OCI-LY1 (cell line): ENCODE measurements at regions not wholly inside any gene's neighbourhood (a gene's known extent, or its start where the extent isn't known, plus 50 kb on each side); places are given as distances from the start of the nearest gene placed in this dataset.
"Not testable (repeated sequence)": the region's sequence is repeated elsewhere in the genome, so short reads cannot be mapped to it uniquely, and the experiment has no call there.

Experiments used
- H2AFZ ChIP-seq: fragments of 200-600 bp; sonication (generic), shearing (Covaris generic); 2 replicates; pipeline ENCODE4 v1.6.0; 2014; ENCODE audit warnings: antibody characterized with exemption, mild to moderate bottlenecking, low read length
- H3F3A ChIP-seq: fragments of 200-600 bp; sonication (generic), shearing (Covaris generic); 2 replicates; pipeline ENCODE4 v1.6.0; 2014; ENCODE audit warnings: mild to moderate bottlenecking, antibody characterized with exemption, low read length, moderate library complexity; ENCODE audit not compliant: insufficient read depth
- H3K27ac ChIP-seq: fragments of 200-600 bp; sonication (generic); 2 replicates; pipeline ENCODE4 v1.5.1; 2014; ENCODE audit warnings: low read length, mixed run types, mild to moderate bottlenecking, low read depth; ENCODE audit not compliant: poor library complexity, severe bottlenecking
- H3K27me3 ChIP-seq: fragments of 200-600 bp; sonication (generic); 2 replicates; pipeline ENCODE4 v1.6.0; 2014; ENCODE audit warnings: antibody characterized with exemption, mild to moderate bottlenecking, low read length, moderate library complexity; ENCODE audit not compliant: insufficient read depth
- H3K36me3 ChIP-seq: fragments of 200-600 bp; sonication (generic); 2 replicates; pipeline ENCODE4 v1.6.1; 2014; ENCODE audit warnings: mild to moderate bottlenecking, antibody characterized with exemption, low read length, moderate library complexity, mixed read lengths; ENCODE audit not compliant: insufficient read depth
- H3K4me1 ChIP-seq: fragments of 200-600 bp; sonication (generic); 2 replicates; pipeline ENCODE4 v1.5.1; 2014; ENCODE audit warnings: mild to moderate bottlenecking, low read length, moderate library complexity; ENCODE audit not compliant: insufficient read depth, severe bottlenecking
- H3K4me2 ChIP-seq: fragments of 200-600 bp; sonication (generic), shearing (Covaris generic); 2 replicates; pipeline ENCODE4 v1.6.1; 2014; ENCODE audit warnings: low read length
- H3K4me3 ChIP-seq: fragments of 200-600 bp; sonication (generic); 2 replicates; pipeline ENCODE4 v1.5.1; 2014; ENCODE audit warnings: low read length, low read depth, mild to moderate bottlenecking, mixed read lengths; ENCODE audit not compliant: poor library complexity, severe bottlenecking
- H3K79me2 ChIP-seq: fragments of 200-600 bp; shearing (Covaris generic); 2 replicates; pipeline ENCODE4 v1.6.1; 2016; ENCODE audit warnings: mixed run types, low read length, mixed read lengths; ENCODE audit not compliant: insufficient read depth
- H3K9ac ChIP-seq: fragments of 200-600 bp; sonication (generic), shearing (Covaris generic); 2 replicates; pipeline ENCODE4 v1.6.1; 2014; ENCODE audit warnings: mild to moderate bottlenecking, low read length, mixed read lengths
- H3K9me2 ChIP-seq: fragments of 200-600 bp; sonication (generic), shearing (Covaris generic); 2 replicates; pipeline ENCODE4 v1.6.1; 2014; ENCODE audit warnings: low read depth, mild to moderate bottlenecking, low read length, mixed read lengths
- H3K9me3 ChIP-seq: fragments of 200-600 bp; shearing (Covaris generic); 2 replicates; pipeline ENCODE4 v1.6.1; 2014; ENCODE audit warnings: low read length, mixed read lengths
- H4K20me1 ChIP-seq: fragments of 200-600 bp; sonication (generic), shearing (Covaris generic); 2 replicates; pipeline ENCODE4 v1.6.0; 2016; ENCODE audit warnings: mild to moderate bottlenecking, low read length; ENCODE audit not compliant: insufficient read depth
- EZH2 ChIP-seq: fragments of 200-600 bp; sonication (generic), shearing (Covaris generic); IDR thresholded peaks from 2 replicates; pipeline ENCODE4 v1.8.0; 2017; ENCODE audit warnings: borderline replicate concordance, mixed run types, mild to moderate bottlenecking, antibody characterized with exemption, low read length, moderate library complexity, mixed read lengths
- TF ChIP-seq, protein P1 (sequence below): fragments of 200-600 bp; sonication (generic), shearing (Covaris generic); IDR thresholded peaks from 2 replicates; pipeline ENCODE4 v1.5.1; 2017; ENCODE audit warnings: mild to moderate bottlenecking, antibody characterized with exemption, low read length, moderate library complexity, mixed read lengths

DNA sequence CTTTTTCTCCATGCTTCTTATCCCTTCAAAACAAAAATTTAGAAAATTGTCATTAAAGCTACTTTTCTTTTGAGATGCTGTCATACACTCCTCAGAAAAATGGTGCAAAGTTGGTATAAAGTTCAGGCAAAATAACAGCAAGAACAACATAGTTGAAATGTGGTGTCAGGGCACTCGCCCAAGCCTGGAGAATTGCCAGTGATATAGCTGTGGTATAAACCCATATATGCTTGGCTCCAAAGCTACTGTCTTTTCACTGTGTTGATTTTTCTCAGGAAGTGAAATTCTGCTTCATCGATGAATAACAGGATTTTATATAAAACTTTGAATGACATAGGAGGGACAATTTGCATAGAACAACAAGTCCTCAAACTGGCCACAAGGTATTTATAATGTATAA is 2532.9 kb downstream of the PCDH9 start:
- no peak overlapping the region for H3K9ac ChIP-seq
- H3K27ac ChIP-seq, result no peak overlapping the region
- H3K79me2 ChIP-seq, result no peaks in the 10 kb centered on the region
- no peaks in the 10 kb centered on the region for H3K9me2 ChIP-seq
- H4K20me1 ChIP-seq, result no peaks in the 10 kb centered on the region
- peaks cover 3% of the 10 kb centered on the region; the same call in 1 of the 2 replicates for H3K9me3 ChIP-seq
- H3K4me1 ChIP-seq, result peaks cover 23% of the 10 kb centered on the region
- no peaks in the 10 kb centered on the region for H3K27me3 ChIP-seq
- TF ChIP-seq EZH2, result no peak
- TF ChIP-seq, protein P1, sequence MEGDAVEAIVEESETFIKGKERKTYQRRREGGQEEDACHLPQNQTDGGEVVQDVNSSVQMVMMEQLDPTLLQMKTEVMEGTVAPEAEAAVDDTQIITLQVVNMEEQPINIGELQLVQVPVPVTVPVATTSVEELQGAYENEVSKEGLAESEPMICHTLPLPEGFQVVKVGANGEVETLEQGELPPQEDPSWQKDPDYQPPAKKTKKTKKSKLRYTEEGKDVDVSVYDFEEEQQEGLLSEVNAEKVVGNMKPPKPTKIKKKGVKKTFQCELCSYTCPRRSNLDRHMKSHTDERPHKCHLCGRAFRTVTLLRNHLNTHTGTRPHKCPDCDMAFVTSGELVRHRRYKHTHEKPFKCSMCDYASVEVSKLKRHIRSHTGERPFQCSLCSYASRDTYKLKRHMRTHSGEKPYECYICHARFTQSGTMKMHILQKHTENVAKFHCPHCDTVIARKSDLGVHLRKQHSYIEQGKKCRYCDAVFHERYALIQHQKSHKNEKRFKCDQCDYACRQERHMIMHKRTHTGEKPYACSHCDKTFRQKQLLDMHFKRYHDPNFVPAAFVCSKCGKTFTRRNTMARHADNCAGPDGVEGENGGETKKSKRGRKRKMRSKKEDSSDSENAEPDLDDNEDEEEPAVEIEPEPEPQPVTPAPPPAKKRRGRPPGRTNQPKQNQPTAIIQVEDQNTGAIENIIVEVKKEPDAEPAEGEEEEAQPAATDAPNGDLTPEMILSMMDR, result no peak
- no peak overlapping the region for H2AFZ ChIP-seq
- H3F3A ChIP-seq, result no peaks in the 10 kb centered on the region
- H3K4me3 ChIP-seq, result no peak overlapping the region
- no peaks in the 10 kb centered on the region for H3K36me3 ChIP-seq
- no peak overlapping the region for H3K4me2 ChIP-seq

DNA sequence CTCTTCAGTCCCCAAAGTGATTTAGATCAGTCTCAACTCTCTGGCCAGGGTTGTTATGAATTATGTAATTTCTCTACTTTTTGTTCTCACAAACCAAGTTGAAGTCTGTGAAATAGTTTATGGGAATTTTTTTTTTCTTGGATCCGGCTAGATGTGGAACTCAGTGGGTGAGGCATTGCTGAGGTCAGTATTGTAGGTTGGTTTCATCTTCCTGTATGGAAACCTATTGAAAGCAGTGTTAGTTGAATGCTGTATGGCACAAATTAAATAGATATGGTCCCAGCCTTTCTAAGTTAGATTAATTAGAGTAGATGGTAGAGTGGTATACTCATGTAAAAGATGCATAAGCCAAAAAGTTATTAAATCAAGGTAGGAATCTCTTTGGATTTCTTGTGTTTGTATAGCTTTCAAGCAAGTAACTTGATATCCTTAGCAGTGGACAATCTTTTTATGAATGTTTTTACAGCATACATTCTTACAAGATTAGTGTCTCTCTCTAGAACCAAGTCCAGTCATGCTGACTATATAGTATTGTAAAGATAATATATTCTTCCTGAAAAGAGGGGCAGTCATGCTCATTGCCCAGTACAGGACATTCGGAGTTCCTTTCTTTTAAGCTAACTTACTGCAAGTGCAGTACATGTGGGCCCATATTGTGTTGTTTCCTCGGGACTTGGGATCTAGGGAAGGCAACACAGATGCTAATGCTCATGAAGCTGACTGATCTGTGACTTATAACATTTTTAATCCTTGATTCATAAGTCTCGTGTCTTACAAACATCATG is 2541.1 kb downstream of the PCDH9 start:
- H3F3A ChIP-seq, result no peaks in the 10 kb centered on the region
- TF ChIP-seq, protein P1, result no peak
- TF ChIP-seq EZH2, result no peak
- H3K36me3 ChIP-seq, result no peaks in the 10 kb centered on the region
- H2AFZ ChIP-seq, result no peak overlapping the region
- no peak overlapping the region for H3K27ac ChIP-seq
- no peak overlapping the region for H3K4me3 ChIP-seq
- no peaks in the 10 kb centered on the region for H4K20me1 ChIP-seq
- no peaks in the 10 kb centered on the region for H3K79me2 ChIP-seq
- H3K9me3 ChIP-seq, result peaks cover 3% of the 10 kb centered on the region; the same call in 1 of the 2 replicates
- no peaks in the 10 kb centered on the region for H3K4me1 ChIP-seq
- H3K4me2 ChIP-seq, result no peak overlapping the region
- H3K27me3 ChIP-seq, result no peaks in the 10 kb centered on the region
- no peak overlapping the region for H3K9ac ChIP-seq
- H3K9me2 ChIP-seq, result no peaks in the 10 kb centered on the region

DNA sequence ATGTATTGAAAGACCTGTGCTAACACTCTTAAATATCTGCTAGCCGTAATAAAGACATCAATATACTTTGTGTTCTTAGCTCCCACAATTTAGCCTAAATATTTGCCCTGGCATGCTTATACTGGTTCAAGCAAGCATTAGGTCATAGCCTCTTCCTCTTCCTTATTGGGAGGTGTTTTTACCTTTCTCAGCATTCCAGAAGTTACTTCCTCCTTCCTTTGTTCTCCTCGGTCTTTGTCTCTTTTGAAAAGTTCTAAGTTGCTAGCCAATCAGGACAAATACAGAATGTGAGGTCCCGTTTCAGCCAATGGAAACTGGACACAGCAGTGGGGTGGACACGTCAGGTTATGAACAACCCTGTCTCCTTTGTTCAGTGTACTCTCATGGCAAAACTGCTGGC is 2543.6 kb downstream of the PCDH9 start:
- H3F3A ChIP-seq, H3K9me2 ChIP-seq, H2AFZ ChIP-seq, H4K20me1 ChIP-seq, H3K9me3 ChIP-seq, H3K4me2 ChIP-seq, H3K36me3 ChIP-seq, H3K4me3 ChIP-seq, H3K4me1 ChIP-seq, H3K27ac ChIP-seq, H3K9ac ChIP-seq, H3K27me3 ChIP-seq, H3K79me2 ChIP-seq: not testable (repeated sequence)
